IMR-90 (cell line): ENCODE measurements at regions not wholly inside any gene's neighbourhood (a gene's known extent, or its start where the extent isn't known, plus 50 kb on each side); places are given as distances from the start of the nearest gene placed in this dataset.

ENCODE experiments used
- ATAC-seq: fragments of 200-7000 bp; cut with Tn5 transposase; 2 replicates; pipeline ENCODE4 v1.9.1; 2020; ENCODE audit warnings: low read depth, mild to moderate bottlenecking, moderate library complexity
- BruUV-seq: library from RNA; stranded (reverse); fragments of 400-500 nt; replicated peaks from 2 replicates; lab custom pipeline; 2021; lab: Mats Ljungman, UMichigan
- CTCF ChIA-PET: fragments of 300-600 bp; formaldehyde crosslinking; extraction: SDS; loops from one replicate; lab custom pipeline; 2021; ENCODE audit warnings: antibody characterized with exemption; lab: Yijun Ruan, JAX
- POLR2A ChIA-PET: fragments of 300-600 bp; sonication (Branson Sonifier 250); formaldehyde crosslinking; loops from one replicate; lab custom pipeline; 2022; ENCODE audit warnings: antibody characterized with exemption; ENCODE audit not compliant: unreplicated experiment; lab: Charles Lee
- DNase-seq: peaks from one replicate; pipeline ENCODE4 v3.0.0; 2013
- H2AFZ ChIP-seq: replicated peaks from 2 replicates; pipeline ENCODE3; 2013; ENCODE audit warnings: low read length, mild to moderate bottlenecking; ENCODE audit not compliant: poor library complexity
- H2AK5ac ChIP-seq: 2 replicates; pipeline ENCODE4 v1.6.1; 2013; ENCODE audit warnings: low read depth, low read length, inconsistent platforms
- H2AK9ac ChIP-seq: replicated peaks from 2 replicates; pipeline ENCODE3; 2013; ENCODE audit warnings: mild to moderate bottlenecking, low read depth, low read length, moderate library complexity; ENCODE audit not compliant: poor library complexity
- H2BK120ac ChIP-seq: 2 replicates; pipeline ENCODE4 v1.6.1; 2013; ENCODE audit warnings: low read depth, low read length, inconsistent platforms
- H2BK15ac ChIP-seq: 3 replicates; pipeline ENCODE4 v1.6.1; 2013; ENCODE audit warnings: low read depth, low read length, inconsistent platforms
- H2BK20ac ChIP-seq: 2 replicates; pipeline ENCODE4 v1.6.1; 2013; ENCODE audit warnings: low read depth, mild to moderate bottlenecking, inconsistent platforms, low read length, moderate library complexity
- H2BK5ac ChIP-seq: 2 replicates; pipeline ENCODE4 v1.6.1; 2013; ENCODE audit warnings: mild to moderate bottlenecking, low read depth, low read length, inconsistent platforms; ENCODE audit not compliant: poor library complexity, severe bottlenecking
- H3K14ac ChIP-seq: replicated peaks from 2 replicates; pipeline ENCODE4 v1.6.1; 2013; ENCODE audit warnings: low read depth, low read length, inconsistent platforms
- H3K18ac ChIP-seq: 2 replicates; pipeline ENCODE4 v1.6.1; 2013; ENCODE audit warnings: low read depth, low read length, control low read depth
- H3K23ac ChIP-seq: 2 replicates; pipeline ENCODE4 v1.6.1; 2013; ENCODE audit warnings: low read depth, low read length, inconsistent platforms
- H3K27ac ChIP-seq: 2 replicates; pipeline ENCODE4 v1.5.1; 2013; ENCODE audit warnings: mild to moderate bottlenecking, control low read depth, low read length; ENCODE audit not compliant: insufficient read depth
- H3K27me3 ChIP-seq: 2 replicates; pipeline ENCODE4 v1.6.1; 2013; ENCODE audit warnings: low read length; ENCODE audit not compliant: control insufficient read depth, insufficient read depth
- H3K36me3 ChIP-seq: 2 replicates; pipeline ENCODE4 v1.6.1; 2013; ENCODE audit warnings: low read length, mixed read lengths; ENCODE audit not compliant: control insufficient read depth, insufficient read depth
- H3K4ac ChIP-seq: 2 replicates; pipeline ENCODE4 v1.6.1; 2013; ENCODE audit warnings: low read depth, low read length, inconsistent platforms
- H3K4me1 ChIP-seq: 2 replicates; pipeline ENCODE4 v1.6.1; 2013; ENCODE audit warnings: low read length, mixed read lengths; ENCODE audit not compliant: control insufficient read depth, insufficient read depth
- H3K4me2 ChIP-seq: 2 replicates; pipeline ENCODE4 v1.6.1; 2013; ENCODE audit warnings: low read depth, mild to moderate bottlenecking, control low read depth, low read length, moderate library complexity
- H3K4me3 ChIP-seq: 2 replicates; pipeline ENCODE4 v1.5.1; 2013; ENCODE audit warnings: low read depth, mild to moderate bottlenecking, control low read depth, low read length, moderate library complexity; ENCODE audit not compliant: insufficient read depth
- H3K56ac ChIP-seq: 2 replicates; pipeline ENCODE4 v1.6.1; 2013; ENCODE audit warnings: low read length, inconsistent platforms; ENCODE audit not compliant: insufficient read depth; ENCODE audit errors: extremely low read depth
- H3K79me1 ChIP-seq, 2 experiments: 2 replicates each; pipeline ENCODE4 v1.6.1; 2013; ENCODE audit warnings: low read length in 2 of 2, inconsistent platforms in 1 of 2, low read depth in 1 of 2
- H3K9ac ChIP-seq: 2 replicates; pipeline ENCODE4 v1.6.1; 2013; ENCODE audit warnings: low read depth, low read length, control low read depth
- H3K9me1 ChIP-seq: 2 replicates; pipeline ENCODE4 v1.6.1; 2013; ENCODE audit warnings: low read length, inconsistent platforms; ENCODE audit not compliant: insufficient read depth
- H3K9me3 ChIP-seq: 2 replicates; pipeline ENCODE4 v1.6.1; 2013; ENCODE audit warnings: low read length; ENCODE audit not compliant: control insufficient read depth, insufficient read depth
- H4K20me1 ChIP-seq: 2 replicates; pipeline ENCODE4 v1.6.1; 2013; ENCODE audit warnings: low read length, inconsistent platforms; ENCODE audit not compliant: insufficient read depth
- H4K5ac ChIP-seq: 2 replicates; pipeline ENCODE4 v1.6.1; 2013; ENCODE audit warnings: mild to moderate bottlenecking, low read depth, low read length, control low read depth
- H4K8ac ChIP-seq, 2 experiments: 2 replicates each; pipeline ENCODE4 v1.6.1; 2013; ENCODE audit warnings: low read depth in 2 of 2, low read length in 2 of 2, control low read depth in 1 of 2, inconsistent platforms in 1 of 2
- H4K91ac ChIP-seq: 2 replicates; pipeline ENCODE4 v1.6.1; 2013; ENCODE audit warnings: low read depth, low read length, inconsistent platforms; ENCODE audit not compliant: insufficient read depth
- CEBPB ChIP-seq: IDR thresholded peaks from 2 replicates; pipeline ENCODE4 v1.6.1; 2012; ENCODE audit warnings: low read depth, low read length, improper control_type of control experiment
- CHD1 ChIP-seq: IDR thresholded peaks from 2 replicates; pipeline ENCODE4 v1.6.1; 2012; ENCODE audit warnings: low read depth, low read length, improper control_type of control experiment
- MAFK ChIP-seq: IDR thresholded peaks from 2 replicates; pipeline ENCODE4 v1.6.1; 2012; ENCODE audit warnings: low read depth, low read length, improper control_type of control experiment
- MXI1 ChIP-seq: IDR thresholded peaks from 2 replicates; pipeline ENCODE4 v1.6.1; 2012; ENCODE audit warnings: low read depth, mild to moderate bottlenecking, low read length, moderate library complexity, borderline replicate concordance
- NFE2L2 ChIP-seq: fragments of 150-350 bp; IDR thresholded peaks from 2 replicates; pipeline ENCODE4 v1.6.1; 2016; ENCODE audit warnings: low read depth, mild to moderate bottlenecking, low read length
- POLR2A ChIP-seq: IDR thresholded peaks from 2 replicates; pipeline ENCODE4 v1.6.1; 2012; ENCODE audit warnings: mild to moderate bottlenecking, low read depth, low read length
- RFX5 ChIP-seq: IDR thresholded peaks from 2 replicates; pipeline ENCODE4 v1.8.0; 2012; ENCODE audit warnings: low read depth, mild to moderate bottlenecking, low read length, moderate library complexity
- SMC3 ChIP-seq: fragments of 150-350 bp; IDR thresholded peaks from 2 replicates; pipeline ENCODE4 v1.6.1; 2016; ENCODE audit warnings: low read depth, mild to moderate bottlenecking, antibody characterized with exemption, low read length, moderate library complexity
- WGBS, 2 experiments: methylation state at CpG; one replicate each; pipeline versions ENCODE4 v1.1.5 to v1.1.7; 2013; ENCODE audit warnings: missing lambda C conversion rate in 2 of 2; ENCODE audit not compliant: insufficient read length in 1 of 2; ENCODE audit errors: extremely low coverage in 2 of 2; 5-methylcytosine and 5-hydroxymethylcytosine counted together
- dilution Hi-C: fragments of 300-500 bp; cut with HindIII; formaldehyde crosslinking; loops from one replicate; pipeline ENCODE4 v1.14.3; 2018; ENCODE audit warnings: low sequenced_read_pairs; ENCODE audit not compliant: unreplicated experiment
- in situ Hi-C: fragments of 300-500 bp; cut with MboI; formaldehyde crosslinking; loops from 3 replicates; pipeline ENCODE4 v1.14.3; 2019; ENCODE audit warnings: low sequenced_read_pairs, inconsistent platforms, mixed read lengths
- intact Hi-C: fragments of 100-400 bp; cut with micrococcal nuclease; formaldehyde crosslinking; loops from 2 replicates; pipeline ENCODE4 v1.10.0; 2022
- TF ChIP-seq, protein P1 (sequence below): conservative IDR thresholded peaks from 2 replicates; pipeline ENCODE4 v1.5.1; 2012; ENCODE audit warnings: mild to moderate bottlenecking, low read depth, low read length, improper control_type of control experiment

DNA sequence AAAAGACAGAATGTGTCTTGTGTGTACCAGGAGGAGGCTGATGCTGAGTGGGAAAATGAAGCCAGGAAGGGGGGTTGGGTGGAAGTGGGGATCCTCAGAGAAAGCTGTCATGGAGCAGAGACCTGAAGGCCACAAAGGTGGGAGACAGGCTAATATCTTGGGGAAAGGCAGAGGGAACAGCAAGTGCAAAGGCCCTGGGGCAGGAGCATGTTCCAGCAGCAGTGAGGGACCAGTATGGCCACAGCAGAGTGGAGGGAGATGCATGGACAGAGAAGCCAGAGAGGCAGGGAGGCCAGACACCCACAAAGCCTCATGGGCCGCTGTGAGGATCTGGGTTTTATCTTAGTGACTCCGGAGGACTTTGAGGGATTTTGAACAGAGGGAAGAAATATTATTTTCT, 254.2 kb upstream of the SULF2 start:
- CTCF ChIA-PET = no interaction called here
- Histone ChIP-seq H3K18ac (no peak overlapping the region), H3K4me3 (no peak overlapping the region), H3K56ac (no peak overlapping the region), H3K9me1 (no peaks in the 10 kb centered on the region), H4K8ac (no peak overlapping the region), H4K5ac (no peak overlapping the region), H3K27me3 (no peaks in the 10 kb centered on the region), H3K4me1 (no peaks in the 10 kb centered on the region), H3K14ac (no peak overlapping the region), H2AK9ac (no peak overlapping the region), H2AFZ (no peak overlapping the region), H2BK20ac (no peak overlapping the region), H3K4ac (no peak overlapping the region), H2BK120ac (no peak overlapping the region), H4K20me1 (no peaks in the 10 kb centered on the region), H3K9ac (no peak overlapping the region), H4K91ac (no peak overlapping the region), H3K4me2 (no peak overlapping the region), H3K79me1 (no peaks in the 10 kb centered on the region), H3K23ac (no peak overlapping the region), H3K27ac (no peak overlapping the region), H2BK15ac (no peak overlapping the region), H3K36me3 (no peaks in the 10 kb centered on the region), H3K9me3 (peaks cover 8% of the 10 kb centered on the region), H2BK5ac (no peak overlapping the region), H2AK5ac (no peak overlapping the region)
- no CpG with 5 or more reads among the region's 2 CpGs for WGBS, 2 experiments
- no TSS peak for BruUV-seq
- ATAC-seq = no peak
- TF ChIP-seq MAFK = no peak
- TF ChIP-seq NFE2L2 = no peak
- no peak for TF ChIP-seq SMC3
- no peak for TF ChIP-seq MXI1
- no peak for TF ChIP-seq CEBPB
- no peak for TF ChIP-seq CHD1
- TF ChIP-seq, protein P1, sequence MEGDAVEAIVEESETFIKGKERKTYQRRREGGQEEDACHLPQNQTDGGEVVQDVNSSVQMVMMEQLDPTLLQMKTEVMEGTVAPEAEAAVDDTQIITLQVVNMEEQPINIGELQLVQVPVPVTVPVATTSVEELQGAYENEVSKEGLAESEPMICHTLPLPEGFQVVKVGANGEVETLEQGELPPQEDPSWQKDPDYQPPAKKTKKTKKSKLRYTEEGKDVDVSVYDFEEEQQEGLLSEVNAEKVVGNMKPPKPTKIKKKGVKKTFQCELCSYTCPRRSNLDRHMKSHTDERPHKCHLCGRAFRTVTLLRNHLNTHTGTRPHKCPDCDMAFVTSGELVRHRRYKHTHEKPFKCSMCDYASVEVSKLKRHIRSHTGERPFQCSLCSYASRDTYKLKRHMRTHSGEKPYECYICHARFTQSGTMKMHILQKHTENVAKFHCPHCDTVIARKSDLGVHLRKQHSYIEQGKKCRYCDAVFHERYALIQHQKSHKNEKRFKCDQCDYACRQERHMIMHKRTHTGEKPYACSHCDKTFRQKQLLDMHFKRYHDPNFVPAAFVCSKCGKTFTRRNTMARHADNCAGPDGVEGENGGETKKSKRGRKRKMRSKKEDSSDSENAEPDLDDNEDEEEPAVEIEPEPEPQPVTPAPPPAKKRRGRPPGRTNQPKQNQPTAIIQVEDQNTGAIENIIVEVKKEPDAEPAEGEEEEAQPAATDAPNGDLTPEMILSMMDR = no peak
- TF ChIP-seq RFX5 = no peak
- TF ChIP-seq POLR2A = no peak
- no peak for DNase-seq
- intact Hi-C loops = no loop called here
- POLR2A ChIA-PET = no interaction called here
- dilution Hi-C loops = no loop called here
- in situ Hi-C loops = no loop called here
